ENCODE measurements at regions not wholly inside any gene's neighbourhood (a gene's known extent, or its start where the extent isn't known, plus 50 kb on each side); places are given as distances from the start of the nearest gene placed in this dataset.

DNA sequence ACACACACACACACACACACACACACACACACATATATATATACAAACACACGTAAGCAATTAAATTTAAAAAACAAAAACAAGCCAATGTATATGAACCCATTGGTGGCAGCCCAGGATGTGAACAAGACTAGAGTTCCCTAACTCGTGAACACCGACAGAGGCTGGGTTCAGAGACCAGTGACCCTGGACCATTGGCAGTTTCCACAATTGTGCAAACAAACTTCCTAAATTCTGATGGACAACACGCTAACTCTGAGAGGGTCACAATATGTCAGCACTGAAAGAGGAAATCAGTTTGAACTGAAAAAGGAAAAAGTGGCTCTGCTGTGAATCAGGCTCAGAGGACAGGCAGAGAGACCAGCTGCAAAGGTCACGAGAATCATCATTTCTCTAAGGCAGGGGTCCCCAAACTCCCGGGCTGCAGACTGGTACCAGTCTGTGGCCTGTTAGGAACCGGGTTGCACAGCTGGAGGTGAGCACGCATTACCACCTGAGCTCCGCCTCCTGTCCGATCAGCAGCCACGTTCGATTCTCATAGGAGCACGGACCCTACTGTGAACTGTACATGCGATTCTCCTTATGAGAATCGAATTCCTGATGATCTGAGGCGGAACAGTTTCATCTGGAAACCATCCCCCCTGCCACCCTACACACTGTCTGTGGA lies 50.5 kb upstream of the ERO1B start:
- peaks cover 8% of the 10 kb centered on the region for H3K27me3 Mint-ChIP-seq
- H3K36me3 Mint-ChIP-seq = no peaks in the 10 kb centered on the region
- Histone ChIP-seq H3K4me3 (ENCODE audit: low read depth, low read length) (no peak overlapping the region), H3K27me3 (ENCODE audit: control insufficient read depth, insufficient read depth, low read length) (no peaks in the 10 kb centered on the region), H3K9me3 (ENCODE audit: control insufficient read depth in 2 of 2, low read length in 2 of 2) (no peaks in the 10 kb centered on the region), H3K36me3 (ENCODE audit: control insufficient read depth, insufficient read depth, low read length) (no peaks in the 10 kb centered on the region), H3K27ac (ENCODE audit: insufficient read depth, low read length, poor library complexity, severe bottlenecking) (no peak overlapping the region), H3K4me1 (ENCODE audit: control insufficient read depth, insufficient read depth, low read length, poor library complexity, severe bottlenecking) (no peaks in the 10 kb centered on the region)
- no peak for DNase-seq
- ATAC-seq (ENCODE audit: low read depth in 2 of 2) = no peak
- H3K9me3 Mint-ChIP-seq = no peaks in the 10 kb centered on the region
- H3K27ac Mint-ChIP-seq = no peak overlapping the region
- H3K4me1 Mint-ChIP-seq = no peaks in the 10 kb centered on the region
- no peak overlapping the region for H3K4me3 Mint-ChIP-seq

Data from CD4-positive, CD25-positive, alpha-beta regulatory T cell (primary cell).